ENCODE measurements at regions not wholly inside any gene's neighbourhood (a gene's known extent, or its start where the extent isn't known, plus 50 kb on each side); places are given as distances from the start of the nearest gene placed in this dataset.

- in situ Hi-C loops (cut with HindIII; ENCODE audit: low pct_unique_long_range_greater_than_20kb, low sequenced_read_pairs), result no loop called here
- no peak for DNase-seq (ENCODE audit: low read depth, low spot score)
Observed at GRCh38 chr1:47545912-47546483, 108.2 kb downstream of the FOXD2 start.

- DNase-seq (ENCODE audit: low read depth, low spot score), result no peak
- in situ Hi-C loops (cut with HindIII; ENCODE audit: low pct_unique_long_range_greater_than_20kb, low sequenced_read_pairs), result no loop called here
Observed at GRCh38 chr1:47547753-47548573, 110.1 kb downstream of the FOXD2 start.

- in situ Hi-C loops (cut with HindIII; ENCODE audit: low pct_unique_long_range_greater_than_20kb, low sequenced_read_pairs), result no loop called here
- DNase-seq (ENCODE audit: low read depth, low spot score), result no peak
Observed at GRCh38 chr1:47548637-47549036, 110.8 kb downstream of the FOXD2 start.

- DNase-seq (ENCODE audit: low read depth, low spot score), result no peak
- in situ Hi-C loops (cut with HindIII; ENCODE audit: low pct_unique_long_range_greater_than_20kb, low sequenced_read_pairs), result no loop called here
Observed at GRCh38 chr1:47549532-47549931, 111.7 kb downstream of the FOXD2 start.

- no peak for DNase-seq (ENCODE audit: low read depth, low spot score)
- in situ Hi-C loops (cut with HindIII; ENCODE audit: low pct_unique_long_range_greater_than_20kb, low sequenced_read_pairs), result no loop called here
Observed at GRCh38 chr1:47550929-47551328, 113.1 kb downstream of the FOXD2 start.

GRCh38 chr1:47551971-47552528 lies 114.2 kb downstream of the FOXD2 start:
- in situ Hi-C loops (cut with HindIII; ENCODE audit: low pct_unique_long_range_greater_than_20kb, low sequenced_read_pairs), result no loop called here
- no peak for DNase-seq (ENCODE audit: low read depth, low spot score)

- no peak for DNase-seq (ENCODE audit: low read depth, low spot score)
- in situ Hi-C loops (cut with HindIII; ENCODE audit: low pct_unique_long_range_greater_than_20kb, low sequenced_read_pairs), result no loop called here
Observed at GRCh38 chr1:47554082-47554481, 116.2 kb downstream of the FOXD2 start.

- no peak for DNase-seq (ENCODE audit: low read depth, low spot score)
- in situ Hi-C loops (cut with HindIII; ENCODE audit: low pct_unique_long_range_greater_than_20kb, low sequenced_read_pairs), result no loop called here
Observed at GRCh38 chr1:47554901-47555300, 117.1 kb downstream of the FOXD2 start.

GRCh38 chr1:47555306-47555705 lies 117.5 kb downstream of the FOXD2 start:
- no peak for DNase-seq (ENCODE audit: low read depth, low spot score)
- in situ Hi-C loops (cut with HindIII; ENCODE audit: low pct_unique_long_range_greater_than_20kb, low sequenced_read_pairs), result no loop called here

GRCh38 chr1:47555841-47556560 lies 118.2 kb downstream of the FOXD2 start:
- in situ Hi-C loops (cut with HindIII; ENCODE audit: low pct_unique_long_range_greater_than_20kb, low sequenced_read_pairs), result no loop called here

GRCh38 chr1:47557066-47557465 lies 119.2 kb downstream of the FOXD2 start:
- in situ Hi-C loops (cut with HindIII; ENCODE audit: low pct_unique_long_range_greater_than_20kb, low sequenced_read_pairs), result no loop called here
- no peak for DNase-seq (ENCODE audit: low read depth, low spot score)

More at GRCh38 chr1:47555841-47556560, 118.2 kb downstream of the FOXD2 start:
- DNase-seq (ENCODE audit: low read depth, low spot score), result no peak

GRCh38 chr1:47558601-47559593 lies 121.1 kb downstream of the FOXD2 start:
- in situ Hi-C loops (cut with HindIII; ENCODE audit: low pct_unique_long_range_greater_than_20kb, low sequenced_read_pairs), result no loop called here
- no peak for DNase-seq (ENCODE audit: low read depth, low spot score)

GRCh38 chr1:47559944-47560695 lies 122.3 kb downstream of the FOXD2 start:
- no peak for DNase-seq (ENCODE audit: low read depth, low spot score)
- in situ Hi-C loops (cut with HindIII; ENCODE audit: low pct_unique_long_range_greater_than_20kb, low sequenced_read_pairs), result no loop called here

- in situ Hi-C loops (cut with HindIII; ENCODE audit: low pct_unique_long_range_greater_than_20kb, low sequenced_read_pairs), result no loop called here
- no peak for DNase-seq (ENCODE audit: low read depth, low spot score)
Observed at GRCh38 chr1:47561523-47562007, 123.7 kb downstream of the FOXD2 start.

GRCh38 chr1:47562147-47562546 lies 124.3 kb downstream of the FOXD2 start:
- in situ Hi-C loops (cut with HindIII; ENCODE audit: low pct_unique_long_range_greater_than_20kb, low sequenced_read_pairs), result no loop called here
- DNase-seq (ENCODE audit: low read depth, low spot score), result no peak

GRCh38 chr1:47562799-47563198 lies 125.0 kb downstream of the FOXD2 start:
- in situ Hi-C loops (cut with HindIII; ENCODE audit: low pct_unique_long_range_greater_than_20kb, low sequenced_read_pairs), result no loop called here
- DNase-seq (ENCODE audit: low read depth, low spot score), result no peak

GRCh38 chr1:47563201-47563600 lies 125.4 kb downstream of the FOXD2 start:
- DNase-seq (ENCODE audit: low read depth, low spot score), result no peak
- in situ Hi-C loops (cut with HindIII; ENCODE audit: low pct_unique_long_range_greater_than_20kb, low sequenced_read_pairs), result no loop called here
